Endothelial cell of umbilical vein (primary cell): ENCODE measurements at regions not wholly inside any gene's neighbourhood (a gene's known extent, or its start where the extent isn't known, plus 50 kb on each side); places are given as distances from the start of the nearest gene placed in this dataset.
A peak's percentile ranks its signal among the peaks of the same experiment; 100 is the strongest.

ENCODE experiments used
- BruUV-seq: library from RNA; stranded (reverse); fragments of 400-500 nt; replicated peaks from 2 replicates; lab custom pipeline; 2021; lab: Mats Ljungman, UMichigan
- CTCF ChIA-PET: fragments of 300-600, 350-600 bp; sonication (Branson Sonifier 250); formaldehyde crosslinking; loops from one replicate; lab custom pipeline; 2021; ENCODE audit warnings: antibody characterized with exemption, inconsistent platforms; lab: Charles Lee
- POLR2A ChIA-PET: fragments of 300-600, 350-600 bp; sonication (Branson Sonifier 250); formaldehyde crosslinking; loops from one replicate; lab custom pipeline; 2021; ENCODE audit warnings: antibody characterized with exemption, inconsistent platforms; lab: Charles Lee
- DNase-seq: peaks from one replicate; pipeline ENCODE4 v3.0.0-alpha.2; 2011; ENCODE audit warnings: low read depth, low spot score
- FAIRE-seq: peaks from 2 replicates; lab custom pipeline; 2011; peaks lifted over from hg19 to GRCh38; lab: Jason Lieb, UNC
- H2AFZ ChIP-seq: 2 replicates; pipeline ENCODE4 v1.6.0; 2012; ENCODE audit warnings: low read depth, low read length, control low read depth, inconsistent platforms
- H3K27ac ChIP-seq: 2 replicates; pipeline ENCODE4 v1.5.1; 2011; ENCODE audit warnings: low read depth, mild to moderate bottlenecking, control low read depth, low read length, moderate library complexity; ENCODE audit not compliant: insufficient read depth
- H3K27me3 ChIP-seq, 2 experiments: 2 replicates each; pipeline versions ENCODE4 v1.6.0 to v1.6.1; 2011; ENCODE audit warnings: low read length in 2 of 2, mixed read lengths in 1 of 2; ENCODE audit not compliant: control insufficient read depth in 2 of 2, insufficient read depth in 2 of 2
- H3K36me3 ChIP-seq, 2 experiments: 2 replicates in 1 of 2; 3 replicates in 1 of 2; pipeline ENCODE4 v1.5.1; 2011; ENCODE audit warnings: low read length in 2 of 2, mild to moderate bottlenecking in 1 of 2, moderate library complexity in 1 of 2; ENCODE audit not compliant: control insufficient read depth in 2 of 2, insufficient read depth in 2 of 2; ENCODE audit errors: extremely low read depth in 1 of 2
- H3K4me1 ChIP-seq: 3 replicates; pipeline ENCODE4 v1.5.1; 2011; ENCODE audit warnings: mild to moderate bottlenecking, low read length; ENCODE audit not compliant: control insufficient read depth, insufficient read depth; ENCODE audit errors: extremely low read depth
- H3K4me2 ChIP-seq: 2 replicates; pipeline ENCODE4 v1.6.1; 2011; ENCODE audit warnings: low read length, control low read depth, mixed read lengths; ENCODE audit not compliant: insufficient read depth
- H3K4me3 ChIP-seq, 3 experiments: fragments of 200-600 bp in 1 of 3; sonication (generic), shearing (Covaris generic) in 1 of 3; replicated peaks in 1 of 3; 2 replicates each; pipeline ENCODE4 v1.5.1; 2011 to 2016; ENCODE audit warnings: control low read depth in 3 of 3, low read length in 3 of 3, mild to moderate bottlenecking in 2 of 3, inconsistent platforms in 1 of 3, low read depth in 1 of 3, moderate library complexity in 1 of 3; ENCODE audit not compliant: insufficient read depth in 1 of 3
- H3K79me2 ChIP-seq: 2 replicates; pipeline ENCODE4 v1.6.0; 2012; ENCODE audit warnings: low read length, inconsistent platforms; ENCODE audit not compliant: control insufficient read depth, insufficient read depth
- H3K9ac ChIP-seq: replicated peaks from 2 replicates; pipeline ENCODE3; 2011; ENCODE audit warnings: low read length, control low read depth; ENCODE audit not compliant: insufficient read depth; ENCODE audit errors: extremely low read depth
- H3K9me1 ChIP-seq: replicated peaks from 3 replicates; pipeline ENCODE4 v1.6.0; 2011; ENCODE audit warnings: mild to moderate bottlenecking, low read length; ENCODE audit not compliant: control insufficient read depth, insufficient read depth; ENCODE audit errors: extremely low read depth
- H3K9me3 ChIP-seq: replicated peaks from 2 replicates; pipeline ENCODE4 v1.5.1; 2012; ENCODE audit warnings: low read length, inconsistent platforms; ENCODE audit not compliant: control insufficient read depth, insufficient read depth
- H4K20me1 ChIP-seq: replicated peaks from 2 replicates; pipeline ENCODE3; 2011; ENCODE audit warnings: mild to moderate bottlenecking, low read length; ENCODE audit not compliant: control insufficient read depth, insufficient read depth; ENCODE audit errors: extremely low read depth
- CTCF ChIP-seq, 2 donors: IDR thresholded peaks; 1 replicate in 1 of 2; 2 replicates in 1 of 2; pipeline ENCODE4 v1.5.1; 2011; ENCODE audit warnings: low read length in 2 of 2, mild to moderate bottlenecking in 2 of 2, moderate library complexity in 2 of 2, control low read depth in 1 of 2, inconsistent platforms in 1 of 2, low read depth in 1 of 2; ENCODE audit not compliant: insufficient read depth in 1 of 2; ENCODE audit errors: extremely low read depth in 1 of 2
- EZH2 ChIP-seq: IDR thresholded peaks from 2 replicates; pipeline ENCODE4 v1.6.1; 2012; ENCODE audit warnings: borderline replicate concordance, low read depth, mild to moderate bottlenecking, moderate library complexity, low read length, inconsistent platforms; ENCODE audit not compliant: severe bottlenecking
- FOS ChIP-seq: IDR thresholded peaks from 2 replicates; pipeline ENCODE4 v1.6.1; 2011; ENCODE audit warnings: mild to moderate bottlenecking, low read length, moderate library complexity, borderline replicate concordance; ENCODE audit not compliant: insufficient read depth
- JUN ChIP-seq: IDR thresholded peaks from 2 replicates; pipeline ENCODE4 v1.6.1; 2011; ENCODE audit warnings: borderline replicate concordance, low read depth; ENCODE audit not compliant: insufficient read length, insufficient read depth
- MYC ChIP-seq: IDR thresholded peaks from one replicate; pipeline ENCODE4 v1.6.1; 2011; ENCODE audit warnings: mild to moderate bottlenecking, low read depth, low read length
- POLR2A ChIP-seq: IDR thresholded peaks from 2 replicates; pipeline ENCODE4 v1.6.1; 2012; ENCODE audit warnings: low read depth, mild to moderate bottlenecking, control low read depth, low read length
- POLR2AphosphoS5 ChIP-seq: IDR thresholded peaks from 2 replicates; pipeline ENCODE4 v1.6.1; 2012; ENCODE audit warnings: low read depth, mild to moderate bottlenecking, control low read depth, low read length, moderate library complexity; ENCODE audit not compliant: insufficient read depth
- dilution Hi-C: fragments of 300-500 bp; cut with MboI; formaldehyde crosslinking; loops from one replicate; pipeline ENCODE4 v1.15.0; 2019; ENCODE audit warnings: low sequenced_read_pairs; ENCODE audit not compliant: extremely low pct_ligation_motif_present
- intact Hi-C: fragments of 100-400 bp; cut with micrococcal nuclease; formaldehyde crosslinking; loops from one replicate; pipeline ENCODE4 v1.10.0; 2022

DNA sequence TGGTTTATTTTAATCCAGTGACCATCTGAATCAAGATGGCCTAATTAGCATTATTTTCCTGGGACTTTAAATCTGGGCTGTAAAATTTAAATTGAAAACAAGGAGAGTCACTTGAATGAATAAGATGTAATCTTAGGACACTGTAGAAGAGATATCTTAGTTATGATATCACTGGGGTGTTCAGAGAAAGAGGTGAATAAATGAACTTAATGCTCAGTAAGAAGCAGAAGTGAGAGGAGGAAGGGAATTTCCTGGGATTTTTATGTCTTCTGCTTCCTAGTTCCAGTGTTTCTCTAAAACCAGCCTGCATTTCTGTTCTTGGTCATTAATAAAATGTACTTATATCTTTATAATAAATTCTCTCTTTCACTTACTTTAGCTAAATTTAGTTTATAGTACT is 136.8 kb upstream of the PTPRK start:
- H3K27me3 ChIP-seq, result no peaks in the 10 kb centered on the region
- H3K4me2 ChIP-seq, result no peak overlapping the region
- no peak overlapping the region for H2AFZ ChIP-seq
- H3K4me1 ChIP-seq, result peaks cover 23% of the 10 kb centered on the region
- H4K20me1 ChIP-seq, result no peaks in the 10 kb centered on the region
- TF ChIP-seq CTCF (IDR thresholded peaks at IDR 0.05; ENCODE audit: extremely low read depth in 1 of 2, insufficient read depth in 1 of 2, low read depth in 1 of 2, low read length in 2 of 2) (no peak), JUN (no peak), FOS (no peak), MYC (no peak), EZH2 (no peak), POLR2A (no peak), POLR2AphosphoS5 (no peak)
- intact Hi-C loops, result loop anchor here (10.0 kb wide), 1 partner anchor 322 kb away; no protein-coding TSS in a partner anchor
- DNase-seq (no peak), FAIRE-seq (no peak)
- no peaks in the 10 kb centered on the region for H3K9me1 ChIP-seq
- H3K9ac ChIP-seq, result no peak overlapping the region
- no peak overlapping the region for H3K4me3 ChIP-seq
- H3K79me2 ChIP-seq, result no peaks in the 10 kb centered on the region
- H3K9me3 ChIP-seq, result no peaks in the 10 kb centered on the region
- CTCF ChIA-PET, result interaction anchor here (0.9 to 1.9 kb wide), 4 partner anchors 8 to 137 kb away, joined by 3 to 6 read pairs (median 4); partner anchors contain the start of gene PTPRK
- H3K27ac ChIP-seq, result peak overlapping the region; percentile 92
- BruUV-seq, result no TSS peak
- no peaks in the 10 kb centered on the region for H3K36me3 ChIP-seq
- dilution Hi-C loops, result no loop called here
- POLR2A ChIA-PET, result no interaction called here
